HepG2 (cell line): ENCODE measurements at regions not wholly inside any gene's neighbourhood (a gene's known extent, or its start where the extent isn't known, plus 50 kb on each side); places are given as distances from the start of the nearest gene placed in this dataset.

Experiments used
- ATAC-seq: fragments of 200-7000 bp; cut with Tn5 transposase; 3 replicates; pipeline ENCODE4 v1.9.1; 2020; ENCODE audit warnings: mild to moderate bottlenecking, moderate library complexity
- BruUV-seq: library from RNA; stranded (reverse); fragments of 400-500 nt; replicated peaks from 2 replicates; lab custom pipeline; 2021; lab: Mats Ljungman, UMichigan
- CTCF ChIA-PET: fragments of 300-600 bp; formaldehyde crosslinking; extraction: SDS; loops from one replicate; lab custom pipeline; 2021; ENCODE audit warnings: low total read pairs, inconsistent platforms, low intra/inter-chr PET ratio; lab: Yijun Ruan, JAX
- POLR2A ChIA-PET: fragments of 350-600 bp; sonication (Branson Sonifier 250); formaldehyde crosslinking; loops from one replicate; lab custom pipeline; 2020; ENCODE audit warnings: antibody characterized with exemption, inconsistent platforms; lab: Yijun Ruan, JAX
- DNase-seq: peaks from one replicate; pipeline ENCODE4 v3.0.0-alpha.2; 2015; ENCODE audit warnings: low spot score
- FAIRE-seq: peaks from 3 replicates; lab custom pipeline; 2011; peaks lifted over from hg19 to GRCh38; lab: Jason Lieb, UNC
- H2AFZ ChIP-seq: one replicate; pipeline ENCODE4 v1.6.1; 2011; ENCODE audit warnings: low read length, inconsistent platforms
- H3K27ac ChIP-seq: fragments of 300-600 bp; 3 replicates; pipeline ENCODE4 v1.8.0; 2011; ENCODE audit warnings: mixed run types, mild to moderate bottlenecking, mixed read lengths, low read length, inconsistent platforms; ENCODE audit not compliant: insufficient read depth; ENCODE audit errors: extremely low read length
- H3K27me3 ChIP-seq, 2 experiments: fragments of 200-600 bp in 1 of 2; 2 replicates in 1 of 2; 3 replicates in 1 of 2; pipeline versions ENCODE4 v1.6.0 to v1.8.0; 2011; ENCODE audit warnings: low read length in 2 of 2, mild to moderate bottlenecking in 2 of 2, moderate library complexity in 2 of 2, inconsistent platforms in 1 of 2; ENCODE audit not compliant: insufficient read depth in 2 of 2, control insufficient read depth in 1 of 2
- H3K36me3 ChIP-seq, 2 experiments: fragments of 200-600 bp in 1 of 2; replicated peaks in 1 of 2; 2 replicates in 1 of 2; 3 replicates in 1 of 2; pipeline versions ENCODE4 v1.5.1 to v1.8.0; 2011; ENCODE audit warnings: low read length in 2 of 2, inconsistent platforms in 1 of 2; ENCODE audit not compliant: insufficient read depth in 2 of 2, control insufficient read depth in 1 of 2
- H3K4me1 ChIP-seq: 2 replicates; pipeline ENCODE4 v1.5.1; 2012; ENCODE audit warnings: low read length, inconsistent platforms; ENCODE audit not compliant: insufficient read depth
- H3K4me2 ChIP-seq: 2 replicates; pipeline ENCODE4 v1.6.0; 2011; ENCODE audit warnings: low read depth, low read length, inconsistent platforms
- H3K4me3 ChIP-seq, 3 experiments: fragments of 200-600 bp in 1 of 3; sonication (generic), shearing (Covaris generic) in 1 of 3; replicated peaks in 1 of 3; 2 replicates each; pipeline ENCODE4 v1.5.1; 2011 to 2016; ENCODE audit warnings: low read length in 3 of 3, inconsistent platforms in 2 of 3, low read depth in 2 of 3, mild to moderate bottlenecking in 2 of 3, control low read depth in 1 of 3, mixed read lengths in 1 of 3; ENCODE audit not compliant: insufficient read depth in 1 of 3
- H3K79me2 ChIP-seq: one replicate; pipeline ENCODE4 v1.6.1; 2011; ENCODE audit warnings: low read length, inconsistent platforms; ENCODE audit not compliant: insufficient read depth
- H3K9ac ChIP-seq: 2 replicates; pipeline ENCODE4 v1.6.0; 2011; ENCODE audit warnings: mild to moderate bottlenecking, low read depth, low read length, inconsistent platforms; ENCODE audit not compliant: insufficient read depth
- H3K9me3 ChIP-seq: 2 replicates; pipeline ENCODE4 v1.5.1; 2012; ENCODE audit warnings: mild to moderate bottlenecking, low read length
- H4K20me1 ChIP-seq: 2 replicates; pipeline ENCODE4 v1.6.0; 2011; ENCODE audit warnings: inconsistent platforms, mild to moderate bottlenecking, low read length, moderate library complexity; ENCODE audit not compliant: insufficient read depth
- CTCF ChIP-seq: sonication (generic); formaldehyde crosslinking; IDR thresholded peaks from 2 replicates; pipeline ENCODE4 v1.5.0; 2020; ENCODE audit warnings: mild to moderate bottlenecking, missing genetic modification reagents, moderate library complexity
- FOXJ3 ChIP-seq: sonication (generic); formaldehyde crosslinking; IDR thresholded peaks from 2 replicates; pipeline ENCODE4 v1.4.0; 2020; ENCODE audit warnings: missing genetic modification reagents, mild to moderate bottlenecking, borderline replicate concordance
- HNRNPL ChIP-seq: fragments of 200-400 bp; formaldehyde crosslinking; IDR thresholded peaks from 2 replicates; pipeline ENCODE4 v1.6.1; 2017; ENCODE audit warnings: mild to moderate bottlenecking, low read depth, low read length
- RERE ChIP-seq: IDR thresholded peaks from 2 replicates; pipeline ENCODE4 v1.6.1; 2016; ENCODE audit warnings: low read depth, missing genetic modification reagents, missing compliant biosample characterization
- ZC3H4 ChIP-seq: sonication (generic); formaldehyde crosslinking; IDR thresholded peaks from 2 replicates; pipeline ENCODE4 v1.4.0; 2020; ENCODE audit warnings: missing genetic modification reagents, borderline replicate concordance
- ZNF772 ChIP-seq: sonication (generic); formaldehyde crosslinking; IDR thresholded peaks from 2 replicates; pipeline ENCODE4 v1.5.0; 2020; ENCODE audit warnings: mild to moderate bottlenecking, missing genetic modification reagents
- WGBS: methylation state at CpG from one replicate; pipeline ENCODE4 v1.1.6; 2017; ENCODE audit warnings: low lambda C conversion rate; 5-methylcytosine and 5-hydroxymethylcytosine counted together
- in situ Hi-C: cut with HindIII; loops from 2 replicates; pipeline ENCODE4 v1.10.0; 2017; ENCODE audit warnings: low pct_unique_long_range_greater_than_20kb; ENCODE audit not compliant: extremely low pct_ligation_motif_present
- intact Hi-C: fragments of 100-400 bp; cut with micrococcal nuclease; formaldehyde crosslinking; loops from one replicate; pipeline ENCODE4 v1.10.0; 2022; ENCODE audit not compliant: unreplicated experiment

GRCh38 chr19:30666301-30666803, 294.2 kb downstream of the ZNF536 start (continued):
- peak; percentile 84 for TF ChIP-seq CTCF (CRISPR knock-in tag)
- TF ChIP-seq, all 625 proteins: peak for 6

GRCh38 chr19:30665449-30665848, 293.3 kb downstream of the ZNF536 start:
- Histone ChIP-seq H3K9me3 (no peaks in the 10 kb centered on the region), H3K9ac (no peak overlapping the region), H3K27me3 (0 out of 5 replicates have a peak, but pooled peaks cover 0 to 3% of the 10 kb centered on the region in 2 experiments), H4K20me1 (no peaks in the 10 kb centered on the region; the same call in 1 of the 2 replicates), H3K4me2 (no peak overlapping the region), H3K27ac (no peak overlapping the region), H3K36me3 (no peaks in the 10 kb centered on the region), H3K79me2 (no peaks in the 10 kb centered on the region), H2AFZ (no peak overlapping the region), H3K4me1 (peaks cover 39% of the 10 kb centered on the region), H3K4me3 (no peak overlapping the region)
- 33% methylated on average over 3 of the region's 3 CpGs for WGBS
- CTCF ChIA-PET, result no interaction called here
- ATAC-seq (no peak), FAIRE-seq (no peak), DNase-seq (no peak)
- intact Hi-C loops (no loop called here), in situ Hi-C loops (loop anchor here (5.0 to 25.0 kb wide), 2 partner anchors 928 to 1557 kb away; no protein-coding TSS in a partner anchor)
- POLR2A ChIA-PET, result no interaction called here
- BruUV-seq, result no TSS peak
- TF ChIP-seq HNRNPL, result no peak

- Histone ChIP-seq H3K4me3 (no peak overlapping the region), H3K4me1 (peaks cover 39% of the 10 kb centered on the region), H3K9ac (no peak overlapping the region), H3K27ac (peak overlapping the region; percentile 74), H3K4me2 (peak overlapping the region; percentile 49; the same call in 1 of the 2 replicates), H4K20me1 (no peaks in the 10 kb centered on the region; the same call in 1 of the 2 replicates), H3K36me3 (no peaks in the 10 kb centered on the region), H3K79me2 (no peaks in the 10 kb centered on the region), H3K9me3 (no peaks in the 10 kb centered on the region), H2AFZ (no peak overlapping the region), H3K27me3 (no peaks in the 10 kb centered on the region)
- in situ Hi-C loops (loop anchor here (25.0 kb wide), 1 partner anchor 926 kb away; no protein-coding TSS in a partner anchor), intact Hi-C loops (loop anchor here (1.0 kb wide), 1 partner anchor 13 kb away; no protein-coding TSS in a partner anchor)
- DNase-seq (no peak), FAIRE-seq (no peak), ATAC-seq (no peak)
- POLR2A ChIA-PET, result no interaction called here
- CTCF ChIA-PET, result no interaction called here
- WGBS, result 50% methylated on average over 2 of the region's 2 CpGs
- no TSS peak for BruUV-seq
- TF ChIP-seq FOXJ3 (CRISPR knock-in tag) (no peak), ZC3H4 (CRISPR knock-in tag) (no peak), RERE (CRISPR knock-in tag) (no peak), ZNF772 (CRISPR knock-in tag) (no peak)
These were observed 291.5 kb downstream of the ZNF536 start for GRCh38 chr19:30663611-30664174.
